ENCODE measurements at regions not wholly inside any gene's neighbourhood (a gene's known extent, or its start where the extent isn't known, plus 50 kb on each side); places are given as distances from the start of the nearest gene placed in this dataset.

- 78% methylated on average over 2 of the region's 7 CpGs for WGBS (ENCODE audit: insufficient coverage)
- peaks cover 0 to 3% of the 10 kb centered on the region in 2 experiments for H3K27me3 ChIP-seq (replicated peaks in 1 of 2; ENCODE audit: control insufficient read depth in 2 of 2, extremely low read depth in 1 of 2, insufficient read depth in 2 of 2, low read length in 1 of 2)
- peaks cover 0 to 3% (median 0%) of the 10 kb centered on the region in 3 donors for H3K9me3 Mint-ChIP-seq
- peak overlapping the region in 1 of 2 donors; percentile 66 for H3K27ac Mint-ChIP-seq
- H3K36me3 Mint-ChIP-seq, result no peaks in the 10 kb centered on the region
- no peaks in the 10 kb centered on the region for H3K9me3 ChIP-seq
- H3K27ac ChIP-seq (ENCODE audit: low read length), result no peak overlapping the region
- H3K36me3 ChIP-seq (ENCODE audit: control insufficient read depth in 2 of 2, extremely low read depth in 1 of 2, insufficient read depth in 1 of 2, low read length in 1 of 2), result no peaks in the 10 kb centered on the region
- peaks cover 0 to 4% of the 10 kb centered on the region in 2 donors for H3K27me3 Mint-ChIP-seq
- H3K4me3 ChIP-seq (ENCODE audit: control insufficient read depth in 1 of 2, extremely low read depth in 1 of 2, low read length in 1 of 2), result no peak overlapping the region
- ChIA-PET CTCF (no interaction called here), POLR2A (no interaction called here)
- H3K4me1 ChIP-seq (ENCODE audit: control insufficient read depth in 1 of 2, extremely low read depth in 1 of 2, insufficient read depth in 2 of 2, low read length in 2 of 2), result peaks cover 0 to 39% of the 10 kb centered on the region in 2 experiments
- no peak overlapping the region for H3K4me3 Mint-ChIP-seq
- ATAC-seq (replicated peaks in 1 of 4) (no peak), DNase-seq (no peak)
- H3K4me1 Mint-ChIP-seq, result peaks cover 20 to 23% (median 23%) of the 10 kb centered on the region in 3 donors
Measured at GRCh38 chr1:5393603-5394002, 598.6 kb downstream of the NPHP4 start.

GRCh38 chr1:5393146-5393545 is 599.1 kb downstream of the NPHP4 start:
- no peak overlapping the region for H3K27ac ChIP-seq (ENCODE audit: low read length)
- H3K4me1 Mint-ChIP-seq, result peaks cover 20 to 23% (median 23%) of the 10 kb centered on the region in 3 donors
- DNase-seq (no peak), ATAC-seq (replicated peaks in 1 of 4) (no peak)
- H3K4me1 ChIP-seq (ENCODE audit: control insufficient read depth in 1 of 2, extremely low read depth in 1 of 2, insufficient read depth in 2 of 2, low read length in 2 of 2), result peaks cover 0 to 44% of the 10 kb centered on the region in 2 experiments
- peaks cover 0 to 3% of the 10 kb centered on the region in 2 experiments for H3K27me3 ChIP-seq (replicated peaks in 1 of 2; ENCODE audit: control insufficient read depth in 2 of 2, extremely low read depth in 1 of 2, insufficient read depth in 2 of 2, low read length in 1 of 2)
- ChIA-PET CTCF (no interaction called here), POLR2A (no interaction called here)
- H3K9me3 ChIP-seq, result no peaks in the 10 kb centered on the region
- peaks cover 0 to 3% (median 0%) of the 10 kb centered on the region in 3 donors for H3K9me3 Mint-ChIP-seq
- H3K4me3 ChIP-seq (ENCODE audit: control insufficient read depth in 1 of 2, extremely low read depth in 1 of 2, low read length in 1 of 2), result no peak overlapping the region
- peak overlapping the region in 1 of 2 donors; percentile 30 for H3K27ac Mint-ChIP-seq
- no peak overlapping the region for H3K4me3 Mint-ChIP-seq
- H3K27me3 Mint-ChIP-seq, result peaks cover 0 to 4% of the 10 kb centered on the region in 2 donors
- H3K36me3 ChIP-seq (ENCODE audit: control insufficient read depth in 2 of 2, extremely low read depth in 1 of 2, insufficient read depth in 1 of 2, low read length in 1 of 2), result no peaks in the 10 kb centered on the region
- H3K36me3 Mint-ChIP-seq, result no peaks in the 10 kb centered on the region
- 56% methylated on average over 3 of the region's 5 CpGs for WGBS (ENCODE audit: insufficient coverage)

- ATAC-seq (replicated peaks in 1 of 4), result no peak
- peaks cover 0 to 4% of the 10 kb centered on the region in 2 donors for H3K27me3 Mint-ChIP-seq
- Histone ChIP-seq H3K36me3 (ENCODE audit: control insufficient read depth in 2 of 2, extremely low read depth in 1 of 2, insufficient read depth in 1 of 2, low read length in 1 of 2) (no peaks in the 10 kb centered on the region), H3K27ac (ENCODE audit: low read length) (no peak overlapping the region), H3K4me3 (ENCODE audit: control insufficient read depth in 1 of 2, extremely low read depth in 1 of 2, low read length in 1 of 2) (no peak overlapping the region), H3K9me3 (no peaks in the 10 kb centered on the region), H3K4me1 (ENCODE audit: control insufficient read depth in 1 of 2, extremely low read depth in 1 of 2, insufficient read depth in 2 of 2, low read length in 2 of 2) (peaks cover 0 to 58% of the 10 kb centered on the region in 2 experiments), H3K27me3 (replicated peaks in 1 of 2; ENCODE audit: control insufficient read depth in 2 of 2, extremely low read depth in 1 of 2, insufficient read depth in 2 of 2, low read length in 1 of 2) (peaks cover 0 to 3% of the 10 kb centered on the region in 2 experiments)
- H3K27ac Mint-ChIP-seq, result no peak overlapping the region
- POLR2A ChIA-PET, result no interaction called here
- 94% methylated on average over 9 of the region's 12 CpGs for WGBS (ENCODE audit: insufficient coverage)
- H3K9me3 Mint-ChIP-seq, result peaks cover 0 to 3% (median 0%) of the 10 kb centered on the region in 3 donors
- DNase-seq, result no peak
- no peak overlapping the region for H3K4me3 Mint-ChIP-seq
- peaks cover 20 to 23% (median 23%) of the 10 kb centered on the region in 3 donors for H3K4me1 Mint-ChIP-seq
- CTCF ChIA-PET, result interaction anchor here in 1 of 2 donors (0.7 kb wide), 1 partner anchor 42 kb away, joined by 4 read pairs; no protein-coding TSS in a partner anchor
- H3K36me3 Mint-ChIP-seq, result no peaks in the 10 kb centered on the region
Measured at GRCh38 chr1:5391725-5392124, 600.5 kb downstream of the NPHP4 start.

- H3K4me3 ChIP-seq (ENCODE audit: control insufficient read depth in 1 of 2, extremely low read depth in 1 of 2, low read length in 1 of 2), result no peak overlapping the region
- no peak overlapping the region for H3K4me3 Mint-ChIP-seq
- peak overlapping the region in 1 of 2 donors; percentile 13 for H3K27ac Mint-ChIP-seq
- H3K36me3 Mint-ChIP-seq, result no peaks in the 10 kb centered on the region
- peaks cover 0 to 2% (median 0%) of the 10 kb centered on the region in 3 donors for H3K9me3 Mint-ChIP-seq
- 77% methylated on average over 7 of the region's 7 CpGs for WGBS (ENCODE audit: insufficient coverage)
- ATAC-seq (replicated peaks in 1 of 4) (no peak), DNase-seq (no peak)
- H3K27me3 ChIP-seq (replicated peaks in 1 of 2; ENCODE audit: control insufficient read depth in 2 of 2, extremely low read depth in 1 of 2, insufficient read depth in 2 of 2, low read length in 1 of 2), result peaks cover 0 to 3% of the 10 kb centered on the region in 2 experiments
- no peak overlapping the region for H3K27ac ChIP-seq (ENCODE audit: low read length)
- H3K4me1 Mint-ChIP-seq, result peaks cover 20 to 25% (median 23%) of the 10 kb centered on the region in 3 donors
- no peaks in the 10 kb centered on the region for H3K9me3 ChIP-seq
- peaks cover 0 to 60% of the 10 kb centered on the region in 2 experiments for H3K4me1 ChIP-seq (ENCODE audit: control insufficient read depth in 1 of 2, extremely low read depth in 1 of 2, insufficient read depth in 2 of 2, low read length in 2 of 2)
- POLR2A ChIA-PET, result no interaction called here
- CTCF ChIA-PET, result no interaction called here
- H3K27me3 Mint-ChIP-seq, result peaks cover 0 to 4% of the 10 kb centered on the region in 2 donors
- no peaks in the 10 kb centered on the region for H3K36me3 ChIP-seq (ENCODE audit: control insufficient read depth in 2 of 2, extremely low read depth in 1 of 2, insufficient read depth in 1 of 2, low read length in 1 of 2)
Measured at GRCh38 chr1:5390504-5390903, 601.7 kb downstream of the NPHP4 start.

- peak; percentile 78 to 87 (median 86) for ATAC-seq (replicated peaks in 1 of 4)
- no peak overlapping the region for H3K27ac Mint-ChIP-seq
Measured at GRCh38 chr1:5389101-5389885, 602.9 kb downstream of the NPHP4 start.

GRCh38 chr1:5388622-5389021 is 603.6 kb downstream of the NPHP4 start:
- H3K4me3 ChIP-seq (ENCODE audit: control insufficient read depth in 1 of 2, extremely low read depth in 1 of 2, low read length in 1 of 2), result no peak overlapping the region
- ATAC-seq (replicated peaks in 1 of 4) (peak; percentile 45 to 55 (median 54)), DNase-seq (peak in 1 of 35 experiments; percentile 13)
- no peaks in the 10 kb centered on the region for H3K9me3 ChIP-seq
- peaks cover 0 to 62% of the 10 kb centered on the region in 2 experiments for H3K4me1 ChIP-seq (ENCODE audit: control insufficient read depth in 1 of 2, extremely low read depth in 1 of 2, insufficient read depth in 2 of 2, low read length in 2 of 2)
- Mint-ChIP-seq H3K9me3 (no peaks in the 10 kb centered on the region), H3K27me3 (no peaks in the 10 kb centered on the region), H3K4me1 (peaks cover 12 to 16% (median 16%) of the 10 kb centered on the region in 3 donors), H3K4me3 (peak overlapping the region in 2 of 3 donors; percentile 67 to 77), H3K36me3 (no peaks in the 10 kb centered on the region), H3K27ac (no peak overlapping the region)
- H3K27ac ChIP-seq (ENCODE audit: low read length), result peak overlapping the region; percentile 40
- POLR2A ChIA-PET, result no interaction called here
- no peaks in the 10 kb centered on the region for H3K36me3 ChIP-seq (ENCODE audit: control insufficient read depth in 2 of 2, extremely low read depth in 1 of 2, insufficient read depth in 1 of 2, low read length in 1 of 2)
- H3K27me3 ChIP-seq (replicated peaks in 1 of 2; ENCODE audit: control insufficient read depth in 2 of 2, extremely low read depth in 1 of 2, insufficient read depth in 2 of 2, low read length in 1 of 2), result peaks cover 0 to 3% of the 10 kb centered on the region in 2 experiments
- CTCF ChIA-PET, result no interaction called here
- 80% methylated on average over 1 of the region's 6 CpGs for WGBS (ENCODE audit: insufficient coverage)

More at GRCh38 chr1:5389101-5389885, 602.9 kb downstream of the NPHP4 start:
- peak overlapping the region in 1 of 2 donors; percentile 31 for H3K4me3 ChIP-seq (ENCODE audit: control insufficient read depth in 1 of 2, extremely low read depth in 1 of 2, low read length in 1 of 2)
- 57% methylated on average over 8 of the region's 16 CpGs for WGBS (ENCODE audit: insufficient coverage)
- H3K27me3 Mint-ChIP-seq, result peaks cover 0 to 4% of the 10 kb centered on the region in 2 donors
- peak overlapping the region in 2 of 3 donors; percentile 67 to 77 for H3K4me3 Mint-ChIP-seq
- H3K4me1 Mint-ChIP-seq, result peaks cover 18 to 22% (median 22%) of the 10 kb centered on the region in 3 donors
- H3K9me3 ChIP-seq, result no peaks in the 10 kb centered on the region
- H3K36me3 Mint-ChIP-seq, result no peaks in the 10 kb centered on the region
- H3K4me1 ChIP-seq (ENCODE audit: control insufficient read depth in 1 of 2, extremely low read depth in 1 of 2, insufficient read depth in 2 of 2, low read length in 2 of 2), result peaks cover 0 to 69% of the 10 kb centered on the region in 2 experiments
- no peaks in the 10 kb centered on the region for H3K36me3 ChIP-seq (ENCODE audit: control insufficient read depth in 2 of 2, extremely low read depth in 1 of 2, insufficient read depth in 1 of 2, low read length in 1 of 2)
- ChIA-PET POLR2A (no interaction called here), CTCF (no interaction called here)
- DNase-seq, result peak in 13 of 35 experiments; percentile 3 to 72 (median 10)
- no peaks in the 10 kb centered on the region for H3K9me3 Mint-ChIP-seq
- peaks cover 0 to 3% of the 10 kb centered on the region in 2 experiments for H3K27me3 ChIP-seq (replicated peaks in 1 of 2; ENCODE audit: control insufficient read depth in 2 of 2, extremely low read depth in 1 of 2, insufficient read depth in 2 of 2, low read length in 1 of 2)
- peak overlapping the region; percentile 64 for H3K27ac ChIP-seq (ENCODE audit: low read length)
